ENCODE measurements at regions not wholly inside any gene's neighbourhood (a gene's known extent, or its start where the extent isn't known, plus 50 kb on each side); places are given as distances from the start of the nearest gene placed in this dataset.
"Not testable (repeated sequence)": the region's sequence is repeated elsewhere in the genome, so short reads cannot be mapped to it uniquely, and the experiment has no call there.

GRCh38 chr3:31100519-31100918 is 206.1 kb upstream of the GADL1 start:
- DNase-seq (ENCODE audit: low spot score), result no peak

- not testable (repeated sequence) for DNase-seq (ENCODE audit: low spot score)
Observed at GRCh38 chr3:31101285-31101684, 206.8 kb upstream of the GADL1 start.

GRCh38 chr3:31102196-31102879 is 207.9 kb upstream of the GADL1 start:
- DNase-seq (ENCODE audit: low spot score), result no peak

GRCh38 chr3:31103181-31103580 is 208.7 kb upstream of the GADL1 start:
- no peak for DNase-seq (ENCODE audit: low spot score)

GRCh38 chr3:31103623-31104180 is 209.2 kb upstream of the GADL1 start:
- no peak for DNase-seq (ENCODE audit: low spot score)

- no peak for DNase-seq (ENCODE audit: low spot score)
Observed at GRCh38 chr3:31105011-31105410, 210.6 kb upstream of the GADL1 start.

- DNase-seq (ENCODE audit: low spot score), result peak; percentile 79
Observed at GRCh38 chr3:31105438-31106077, 211.1 kb upstream of the GADL1 start.

- DNase-seq (ENCODE audit: low spot score), result peak; percentile 60
Observed at GRCh38 chr3:31106204-31106603, 211.7 kb upstream of the GADL1 start.

- DNase-seq (ENCODE audit: low spot score), result no peak
Observed at GRCh38 chr3:31106912-31107311, 212.5 kb upstream of the GADL1 start.

- no peak for DNase-seq (ENCODE audit: low spot score)
Observed at GRCh38 chr3:31114929-31115283, 220.4 kb upstream of the GADL1 start.

- DNase-seq (ENCODE audit: low spot score), result not testable (repeated sequence)
Observed at GRCh38 chr3:31115531-31115930, 221.1 kb upstream of the GADL1 start.

GRCh38 chr3:31116651-31117050 is 222.2 kb upstream of the GADL1 start:
- DNase-seq (ENCODE audit: low spot score), result peak; percentile 12

GRCh38 chr3:31117854-31118253 is 223.4 kb upstream of the GADL1 start:
- DNase-seq (ENCODE audit: low spot score), result no peak

- no peak for DNase-seq (ENCODE audit: low spot score)
Observed at GRCh38 chr3:31124373-31124772, 229.9 kb upstream of the GADL1 start.

GRCh38 chr3:31125413-31126020 is 231.1 kb upstream of the GADL1 start:
- DNase-seq (ENCODE audit: low spot score), result no peak

GRCh38 chr3:31129241-31129640 is 234.8 kb upstream of the GADL1 start:
- DNase-seq (ENCODE audit: low spot score), result no peak

GRCh38 chr3:31132132-31132769 is 237.8 kb upstream of the GADL1 start:
- DNase-seq (ENCODE audit: low spot score), result peak; percentile 41

- no peak for DNase-seq (ENCODE audit: low spot score)
Observed at GRCh38 chr3:31133541-31133940, 239.1 kb upstream of the GADL1 start.

- no peak for DNase-seq (ENCODE audit: low spot score)
Observed at GRCh38 chr3:31135546-31135945, 241.1 kb upstream of the GADL1 start.

GRCh38 chr3:31137718-31138465 is 243.4 kb upstream of the GADL1 start:
- DNase-seq (ENCODE audit: low spot score), result no peak

GRCh38 chr3:31140470-31140869 is 246.0 kb upstream of the GADL1 start:
- no peak for DNase-seq (ENCODE audit: low spot score)

GRCh38 chr3:31142139-31142538 is 247.7 kb upstream of the GADL1 start:
- no peak for DNase-seq (ENCODE audit: low spot score)

Data from GM03348 (cell line).